ENCODE measurements at regions not wholly inside any gene's neighbourhood (a gene's known extent, or its start where the extent isn't known, plus 50 kb on each side); places are given as distances from the start of the nearest gene placed in this dataset.

GRCh38 chr14:61130512-61131260, 149.6 kb downstream of the SLC38A6 start:
- TF ChIP-seq CTCF (IDR thresholded peaks at IDR 0.05): no peak
- TF ChIP-seq POLR2A (IDR thresholded peaks at IDR 0.05): no peak
